GM23338 (cell line): ENCODE measurements at regions not wholly inside any gene's neighbourhood (a gene's known extent, or its start where the extent isn't known, plus 50 kb on each side); places are given as distances from the start of the nearest gene placed in this dataset.

Experiments
- CREB1 ChIP-seq: fragments of 250-450 bp; sonication (Bioruptor Pico); IDR thresholded peaks from 2 replicates; pipeline ENCODE4 v1.5.0; 2020; ENCODE audit warnings: low read depth, mild to moderate bottlenecking, moderate library complexity
- CTCF ChIP-seq, 2 experiments: fragments of 200-600 bp in 1 of 2; sonication (generic) in 1 of 2; conservative IDR thresholded peaks; 2 replicates each; pipeline versions ENCODE4 v1.5.1 to v1.6.1; 2016 to 2017; ENCODE audit warnings: antibody characterized with exemption in 2 of 2, low read depth in 2 of 2, mild to moderate bottlenecking in 2 of 2, moderate library complexity in 1 of 2
- EZH2 ChIP-seq: fragments of 200-600 bp; sonication (generic); IDR thresholded peaks from one replicate; pipeline ENCODE4 v1.8.0; 2017; ENCODE audit warnings: antibody characterized with exemption, mild to moderate bottlenecking, low read depth; ENCODE audit not compliant: unreplicated experiment
- EZH2phosphoT487 ChIP-seq: fragments of 200-600 bp; sonication (generic); IDR thresholded peaks from one replicate; pipeline ENCODE4 v1.8.1; 2018; ENCODE audit warnings: antibody characterized with exemption; ENCODE audit not compliant: unreplicated experiment
- POLR2AphosphoS5 ChIP-seq: IDR thresholded peaks from 2 replicates; pipeline ENCODE4 v1.6.1; 2016; ENCODE audit warnings: antibody characterized with exemption, low read depth
- REST ChIP-seq: IDR thresholded peaks from one replicate; pipeline ENCODE4 v1.6.1; 2018; ENCODE audit warnings: antibody characterized with exemption; ENCODE audit not compliant: unreplicated experiment

GRCh38 chr3:182182531-182182968 is 470.8 kb downstream of the SOX2 start:
- TF ChIP-seq CTCF (conservative IDR thresholded peaks at IDR 0.05; ENCODE audit: low read depth in 2 of 2) (no peak), EZH2phosphoT487 (no peak), REST (no peak), POLR2AphosphoS5 (no peak), CREB1 (no peak), EZH2 (no peak)
